ENCODE measurements at regions not wholly inside any gene's neighbourhood (a gene's known extent, or its start where the extent isn't known, plus 50 kb on each side); places are given as distances from the start of the nearest gene placed in this dataset.
"Not testable (repeated sequence)": the region's sequence is repeated elsewhere in the genome, so short reads cannot be mapped to it uniquely, and the experiment has no call there.

- DNase-seq (ENCODE audit: low spot score): no peak
Observed at GRCh38 chr11:115636753-115637527, 132.7 kb upstream of the CADM1 start.

- not testable (repeated sequence) for DNase-seq (ENCODE audit: low spot score)
Observed at GRCh38 chr11:115633977-115634376, 129.8 kb upstream of the CADM1 start.

- no peak for DNase-seq (ENCODE audit: low spot score)
Observed at GRCh38 chr11:115632061-115632460, 127.8 kb upstream of the CADM1 start.

GRCh38 chr11:115631609-115632008 lies 127.4 kb upstream of the CADM1 start:
- no peak for DNase-seq (ENCODE audit: low spot score)

- DNase-seq (ENCODE audit: low spot score): no peak
Observed at GRCh38 chr11:115630214-115630613, 126.0 kb upstream of the CADM1 start.

- no peak for DNase-seq (ENCODE audit: low spot score)
Observed at GRCh38 chr11:115629456-115630015, 125.3 kb upstream of the CADM1 start.

- no peak for DNase-seq (ENCODE audit: low spot score)
Observed at GRCh38 chr11:115627666-115628460, 123.6 kb upstream of the CADM1 start.

GRCh38 chr11:115627071-115627470 lies 122.9 kb upstream of the CADM1 start:
- DNase-seq (ENCODE audit: low spot score): no peak

- no peak for DNase-seq (ENCODE audit: low spot score)
Observed at GRCh38 chr11:115626414-115626813, 122.2 kb upstream of the CADM1 start.

- DNase-seq (ENCODE audit: low spot score): no peak
Observed at GRCh38 chr11:115625502-115625901, 121.3 kb upstream of the CADM1 start.

- DNase-seq (ENCODE audit: low spot score): no peak
Observed at GRCh38 chr11:115624065-115624464, 119.8 kb upstream of the CADM1 start.

- DNase-seq (ENCODE audit: low spot score): no peak
Observed at GRCh38 chr11:115623021-115623451, 118.8 kb upstream of the CADM1 start.

- DNase-seq (ENCODE audit: low spot score): no peak
Observed at GRCh38 chr11:115618428-115618827, 114.2 kb upstream of the CADM1 start.

GRCh38 chr11:115617767-115618166 lies 113.6 kb upstream of the CADM1 start:
- DNase-seq (ENCODE audit: low spot score): no peak

GRCh38 chr11:115616971-115617370 lies 112.8 kb upstream of the CADM1 start:
- DNase-seq (ENCODE audit: low spot score): no peak

- no peak for DNase-seq (ENCODE audit: low spot score)
Observed at GRCh38 chr11:115613986-115614632, 109.9 kb upstream of the CADM1 start.

- no peak for DNase-seq (ENCODE audit: low spot score)
Observed at GRCh38 chr11:115613004-115613403, 108.8 kb upstream of the CADM1 start.

- no peak for DNase-seq (ENCODE audit: low spot score)
Observed at GRCh38 chr11:115612046-115612730, 108.0 kb upstream of the CADM1 start.

GRCh38 chr11:115611343-115611742 lies 107.1 kb upstream of the CADM1 start:
- DNase-seq (ENCODE audit: low spot score): peak; percentile 56

- no peak for DNase-seq (ENCODE audit: low spot score)
Observed at GRCh38 chr11:115610908-115611307, 106.7 kb upstream of the CADM1 start.

- not testable (repeated sequence) for DNase-seq (ENCODE audit: low spot score)
Observed at GRCh38 chr11:115610234-115610633, 106.0 kb upstream of the CADM1 start.

- no peak for DNase-seq (ENCODE audit: low spot score)
Observed at GRCh38 chr11:115608976-115609375, 104.8 kb upstream of the CADM1 start.
